ENCODE measurements at regions not wholly inside any gene's neighbourhood (a gene's known extent, or its start where the extent isn't known, plus 50 kb on each side); places are given as distances from the start of the nearest gene placed in this dataset.

DNA sequence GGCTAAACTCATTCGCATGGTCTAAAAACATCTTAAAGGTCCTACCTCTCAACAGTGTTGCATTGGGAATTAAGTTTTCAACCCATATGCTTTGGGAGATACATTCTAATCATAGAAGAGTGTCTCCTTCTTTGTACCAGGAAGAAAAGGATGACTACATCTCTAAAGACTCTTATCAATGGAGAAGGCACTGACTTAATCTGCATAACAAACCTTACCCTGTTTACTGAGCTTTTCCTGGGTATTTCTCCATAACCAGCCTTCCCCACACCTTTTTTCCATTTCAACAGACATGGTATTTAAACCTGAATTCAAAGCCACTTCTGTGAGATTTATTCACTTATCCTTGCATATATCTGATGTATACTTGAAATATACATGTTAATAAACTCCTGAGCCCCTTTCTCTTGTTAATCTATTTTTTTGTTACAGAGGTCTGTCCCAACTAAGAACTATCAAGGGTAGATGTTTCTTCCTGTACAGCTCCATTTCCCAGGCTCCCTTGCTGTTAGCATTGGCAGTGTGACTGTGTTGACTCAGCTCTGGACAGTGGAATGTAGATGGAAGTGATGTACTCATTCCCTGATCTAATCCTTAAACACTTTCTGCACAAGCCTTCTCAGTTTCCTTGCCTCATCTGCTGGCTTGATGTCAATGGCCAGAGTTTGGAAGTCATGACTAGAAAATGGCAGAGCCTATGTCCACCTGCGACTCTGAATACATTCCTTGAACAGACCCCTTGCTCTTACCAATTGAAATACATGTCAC, 148.9 kb upstream of the CPEB2 start:
- DNase-seq (ENCODE audit: low read depth) = no peak

DNA sequence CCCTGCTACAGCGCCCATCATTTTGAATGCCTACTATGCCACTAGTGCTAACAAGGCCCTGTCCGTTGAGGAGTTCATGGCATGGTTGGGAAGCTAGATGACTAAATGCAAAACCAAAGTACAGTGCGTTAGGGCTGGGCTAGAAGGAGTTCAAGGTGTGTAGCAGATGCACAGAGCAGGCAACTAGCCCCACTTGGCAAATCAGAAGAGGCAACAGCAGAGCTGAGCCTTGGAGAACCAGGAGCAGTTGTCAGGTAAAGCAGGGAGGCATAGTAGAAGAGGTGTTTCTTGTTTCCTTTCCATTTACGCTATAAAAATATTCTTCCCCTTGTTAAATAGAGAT, 146.6 kb upstream of the CPEB2 start:
- DNase-seq (ENCODE audit: low read depth) = no peak

DNA sequence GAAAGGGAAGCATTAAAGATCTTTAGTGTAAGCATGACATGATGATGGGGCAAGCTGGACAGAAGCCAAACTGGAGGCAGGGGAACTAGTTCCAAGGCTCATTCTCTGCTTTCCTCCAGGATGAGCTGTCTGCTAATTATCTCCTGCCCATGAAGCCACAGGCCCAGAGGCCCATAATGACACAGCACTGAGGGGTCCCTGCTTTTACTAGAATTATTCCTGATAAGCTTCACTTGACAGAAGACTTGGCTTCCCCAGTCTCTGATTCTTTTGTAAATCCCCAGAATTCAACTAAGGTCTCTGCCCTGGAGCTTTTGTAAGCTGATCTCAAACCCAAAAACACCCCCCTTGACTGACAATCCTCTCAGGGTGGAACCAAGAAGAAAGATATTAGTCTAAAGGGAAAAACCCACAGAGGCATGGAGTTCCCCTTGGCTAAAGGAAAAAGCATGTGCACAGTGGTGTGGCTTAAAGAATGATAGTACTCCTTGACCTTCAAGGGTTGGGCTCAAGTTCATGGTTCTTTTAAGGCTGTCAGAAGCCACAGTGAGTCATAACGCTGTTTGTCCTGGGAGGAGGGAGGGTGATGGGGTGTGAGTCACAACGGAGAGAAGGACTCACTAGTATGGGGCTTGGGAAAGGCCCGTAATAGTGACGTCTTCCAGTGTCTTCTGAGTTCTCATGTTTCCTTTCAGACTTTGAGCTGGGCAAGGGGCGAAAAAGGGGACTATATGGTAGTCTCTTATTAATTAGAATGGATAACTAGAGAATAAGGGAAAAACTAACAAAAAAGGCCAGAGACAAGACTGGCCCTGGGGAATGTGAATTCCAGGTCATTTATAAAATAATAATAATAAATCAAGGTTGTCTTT, 146.0 kb upstream of the CPEB2 start:
- no peak for DNase-seq (ENCODE audit: low read depth)

GRCh38 chr4:14856934-14857235, 145.4 kb upstream of the CPEB2 start:
- no peak for DNase-seq (ENCODE audit: low read depth)

DNA sequence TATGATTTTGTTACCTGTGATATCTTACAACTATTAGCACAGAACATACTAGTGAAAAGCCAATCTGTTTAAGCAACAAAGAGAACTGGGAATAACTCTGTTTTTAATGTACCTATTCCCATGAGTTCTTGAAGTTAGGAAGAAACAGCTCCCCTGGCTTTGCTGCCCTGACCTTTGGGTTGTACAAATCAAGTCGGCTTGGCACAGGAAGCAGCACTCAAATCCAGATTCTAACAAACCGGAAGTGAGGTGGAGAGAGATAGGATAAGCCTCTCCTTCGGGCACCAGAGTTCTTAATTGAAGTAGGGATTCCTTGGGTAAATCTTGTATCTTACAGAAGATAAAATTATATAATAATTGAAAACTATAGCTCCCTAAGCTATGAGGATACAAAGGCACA, 144.8 kb upstream of the CPEB2 start:
- no peak for DNase-seq (ENCODE audit: low read depth)

GRCh38 chr4:14857981-14858380, 144.3 kb upstream of the CPEB2 start:
- DNase-seq (ENCODE audit: low read depth) = no peak

DNA sequence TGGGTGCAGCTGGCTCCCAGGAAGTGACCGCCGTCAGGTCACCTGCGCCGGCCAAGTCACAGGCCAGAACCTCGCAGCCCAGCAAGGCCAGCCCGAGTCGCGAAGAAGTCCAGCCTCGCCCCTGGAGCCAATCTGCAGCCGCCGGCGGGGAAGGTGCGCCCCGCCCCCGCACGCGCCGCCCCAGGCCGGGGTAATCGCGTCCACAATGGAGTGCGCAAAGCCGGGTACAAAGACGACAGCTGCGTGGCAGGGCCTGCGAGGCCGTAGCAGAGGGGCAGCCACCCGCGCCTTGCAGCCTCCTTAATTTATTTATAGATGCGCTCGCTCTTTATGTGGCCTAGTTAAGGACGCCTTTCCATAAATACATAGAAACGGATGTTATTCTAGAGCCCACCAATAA, 139.4 kb upstream of the CPEB2 start:
- DNase-seq (ENCODE audit: low read depth) = no peak

- DNase-seq (ENCODE audit: low read depth) = no peak
These were observed 138.6 kb upstream of the CPEB2 start for GRCh38 chr4:14863418-14864364.

DNA sequence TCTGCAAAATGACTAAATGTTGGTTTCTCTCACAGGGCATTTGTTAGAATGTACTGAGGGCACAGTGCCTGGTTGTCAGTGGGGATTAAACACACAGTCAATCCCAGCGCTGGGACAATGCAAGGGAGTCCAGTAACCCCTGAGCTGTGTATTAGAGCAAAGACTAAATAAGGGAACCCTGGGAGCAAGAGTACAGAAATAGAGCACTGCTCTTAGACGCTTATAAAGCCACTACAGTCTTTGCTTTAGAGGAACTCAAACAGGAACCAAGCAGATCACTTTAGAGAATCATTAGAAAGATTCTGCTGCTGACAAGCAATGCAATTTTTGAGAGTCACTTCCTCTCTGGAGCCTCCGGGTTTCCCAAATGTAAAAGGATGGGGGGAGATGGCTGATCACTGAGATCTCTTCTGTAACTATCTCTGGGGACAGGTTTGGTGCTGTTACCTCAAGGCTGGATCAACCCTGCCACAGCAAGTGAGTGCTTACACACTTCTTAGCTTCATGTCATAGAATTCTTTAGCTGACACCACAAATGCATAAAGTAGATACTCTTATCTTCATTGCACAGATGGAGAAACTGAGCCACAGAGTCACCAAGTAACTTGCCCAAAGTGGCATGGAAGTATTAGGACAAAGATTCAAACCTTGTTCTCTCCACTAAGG, 137.8 kb upstream of the CPEB2 start:
- no peak for DNase-seq (ENCODE audit: low read depth)

- DNase-seq (ENCODE audit: low read depth) = no peak
These were observed 137.3 kb upstream of the CPEB2 start for GRCh38 chr4:14865031-14865366.

- DNase-seq (ENCODE audit: low read depth) = no peak
These were observed 136.5 kb upstream of the CPEB2 start for GRCh38 chr4:14865804-14866203.

GRCh38 chr4:14867847-14868246, 134.4 kb upstream of the CPEB2 start:
- DNase-seq (ENCODE audit: low read depth) = no peak

- no peak for DNase-seq (ENCODE audit: low read depth)
These were observed 133.6 kb upstream of the CPEB2 start for GRCh38 chr4:14868426-14869395.

DNA sequence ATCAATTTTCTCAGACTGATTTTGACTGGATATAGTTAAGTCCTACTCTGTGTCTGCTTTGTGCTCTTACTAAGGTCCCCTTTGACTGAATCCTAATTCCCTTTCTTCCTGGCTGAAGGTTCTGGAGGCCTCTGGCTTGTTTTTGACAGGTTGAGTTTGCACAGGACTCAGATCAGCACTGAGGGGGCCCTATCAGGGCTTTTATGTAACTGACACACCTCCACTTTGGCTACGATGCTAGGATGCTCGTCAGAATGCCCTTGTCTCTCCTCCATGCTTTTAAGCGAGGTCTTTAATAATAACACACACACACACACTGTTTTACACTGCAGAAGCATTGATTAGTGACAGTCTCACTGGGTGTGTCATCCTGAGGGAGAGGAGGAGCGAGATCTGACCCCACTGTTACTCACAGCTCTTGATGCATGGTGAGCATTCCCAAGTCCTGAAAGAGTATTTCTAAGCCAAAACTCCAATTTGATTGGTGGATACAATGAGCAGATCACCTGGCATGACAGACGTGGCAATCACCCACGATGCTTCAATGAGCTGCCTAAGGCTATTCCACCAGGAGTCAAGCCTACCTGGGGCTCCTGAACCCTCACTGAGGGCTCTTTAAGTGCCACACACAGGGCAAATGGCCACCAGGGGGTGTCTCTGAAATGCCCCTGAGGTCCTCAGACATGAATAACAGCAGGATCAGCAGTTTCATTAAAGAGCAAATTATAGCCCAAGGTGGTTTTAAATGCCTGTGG, 130.4 kb upstream of the CPEB2 start:
- DNase-seq (ENCODE audit: low read depth) = peak; percentile 3

DNA sequence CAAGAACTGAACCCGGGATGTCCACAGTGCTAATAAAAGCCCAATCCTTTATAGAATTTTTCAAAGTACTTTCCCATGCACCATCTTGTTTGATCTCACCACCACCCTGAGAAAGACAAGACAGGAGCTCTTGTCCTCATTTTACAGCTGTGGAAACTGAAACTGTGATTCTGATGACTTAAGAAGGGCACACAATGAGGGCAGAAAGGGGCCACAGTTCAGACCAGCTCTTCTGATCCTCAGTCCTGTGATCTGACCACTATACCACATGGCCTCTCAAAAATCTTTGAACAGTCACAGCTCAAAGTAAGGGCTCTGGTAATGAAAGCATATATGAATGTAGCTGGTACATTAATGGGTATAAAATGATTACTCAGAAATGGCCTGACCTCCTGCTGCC, 127.3 kb upstream of the CPEB2 start:
- DNase-seq (ENCODE audit: low read depth) = no peak

DNA sequence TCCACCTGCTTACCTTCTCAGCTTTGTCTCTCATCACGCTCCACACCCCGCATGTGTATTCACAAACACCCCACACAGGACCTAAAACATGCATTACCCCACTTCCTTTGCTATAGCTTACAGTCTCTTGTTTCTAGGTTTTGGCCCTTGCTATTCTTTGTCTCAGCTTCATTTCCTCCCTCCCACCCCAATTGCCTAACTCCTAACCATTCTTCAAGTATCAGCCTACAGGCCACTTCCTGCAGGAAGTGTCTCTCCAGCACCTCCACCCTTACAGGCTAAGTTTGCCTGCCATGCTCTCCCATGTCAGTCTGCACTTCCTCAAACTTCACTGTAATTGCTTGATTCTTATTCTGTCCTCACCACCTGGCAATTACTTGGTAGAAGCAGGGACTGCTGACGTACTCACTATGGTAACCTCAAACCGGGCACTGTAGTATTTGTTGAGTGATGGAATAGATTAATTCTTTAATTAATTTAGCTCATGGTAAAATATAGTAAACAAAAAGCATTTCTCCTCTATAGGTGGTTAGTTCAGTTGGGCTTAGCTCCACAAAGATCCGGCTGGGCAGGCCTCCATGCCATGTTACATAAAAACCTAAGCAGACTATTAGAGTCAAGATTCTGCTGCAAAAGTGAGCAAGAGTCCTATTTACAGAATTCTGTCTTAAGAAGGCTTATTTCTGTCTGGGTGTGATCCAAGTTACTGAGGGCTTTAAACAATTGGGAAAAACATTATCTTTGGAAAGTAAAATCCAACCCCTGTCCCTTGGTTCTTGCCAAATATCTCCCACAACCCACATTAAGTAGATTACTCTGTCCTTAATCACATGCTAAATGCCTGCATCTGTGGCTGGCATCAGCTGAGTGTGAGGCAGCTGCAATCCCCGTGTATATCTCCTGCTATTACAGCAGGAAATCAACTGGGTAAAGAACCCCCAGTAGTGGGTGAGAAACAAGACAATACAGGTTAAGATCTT, 124.7 kb upstream of the CPEB2 start:
- DNase-seq (ENCODE audit: low read depth) = no peak

GRCh38 chr4:14878681-14879080, 123.6 kb upstream of the CPEB2 start:
- no peak for DNase-seq (ENCODE audit: low read depth)

GRCh38 chr4:14879683-14880082, 122.6 kb upstream of the CPEB2 start:
- DNase-seq (ENCODE audit: low read depth) = no peak

GRCh38 chr4:14880805-14881204, 121.5 kb upstream of the CPEB2 start:
- DNase-seq (ENCODE audit: low read depth) = no peak
